ENCODE measurements at regions not wholly inside any gene's neighbourhood (a gene's known extent, or its start where the extent isn't known, plus 50 kb on each side); places are given as distances from the start of the nearest gene placed in this dataset.

DNA sequence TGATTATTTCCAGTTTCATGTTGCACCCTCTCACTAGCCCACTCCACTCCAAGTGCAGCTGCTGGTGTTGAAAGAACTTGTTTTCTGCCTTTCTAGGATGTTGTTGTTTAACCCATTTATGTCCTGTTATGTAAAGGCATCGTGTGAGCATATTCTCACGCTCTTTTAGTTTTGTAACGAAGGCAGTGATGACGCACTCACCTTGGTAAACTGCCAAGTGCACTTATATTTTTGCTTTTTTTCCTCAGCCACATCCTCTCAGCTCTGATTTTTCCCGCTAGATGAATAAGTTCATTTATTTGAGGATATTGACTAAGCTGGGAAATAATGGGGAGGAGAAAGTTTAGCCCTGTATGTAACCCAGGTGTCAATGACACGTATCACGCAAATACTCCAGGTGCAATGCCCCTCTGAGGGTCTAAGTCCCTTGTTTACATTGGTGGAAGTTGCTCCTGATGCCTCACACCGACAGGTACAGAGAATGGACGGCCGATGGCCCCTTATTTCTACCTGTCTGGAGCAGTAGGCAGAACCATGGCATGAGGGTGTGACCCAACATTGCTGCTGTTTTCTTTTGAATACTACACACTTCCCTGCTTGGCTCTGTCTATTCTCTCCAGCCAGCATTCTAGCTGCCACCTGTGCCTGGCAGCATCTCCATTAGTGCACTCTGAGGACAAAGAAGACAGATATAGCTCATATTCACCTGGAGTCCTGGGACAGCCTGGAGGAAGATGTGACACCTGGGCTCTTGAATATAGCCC, 132.7 kb upstream of the SLC24A3 start:
- DNase-seq = no peak

GRCh38 chr20:19081937-19082336, 130.5 kb upstream of the SLC24A3 start:
- no peak for DNase-seq

DNA sequence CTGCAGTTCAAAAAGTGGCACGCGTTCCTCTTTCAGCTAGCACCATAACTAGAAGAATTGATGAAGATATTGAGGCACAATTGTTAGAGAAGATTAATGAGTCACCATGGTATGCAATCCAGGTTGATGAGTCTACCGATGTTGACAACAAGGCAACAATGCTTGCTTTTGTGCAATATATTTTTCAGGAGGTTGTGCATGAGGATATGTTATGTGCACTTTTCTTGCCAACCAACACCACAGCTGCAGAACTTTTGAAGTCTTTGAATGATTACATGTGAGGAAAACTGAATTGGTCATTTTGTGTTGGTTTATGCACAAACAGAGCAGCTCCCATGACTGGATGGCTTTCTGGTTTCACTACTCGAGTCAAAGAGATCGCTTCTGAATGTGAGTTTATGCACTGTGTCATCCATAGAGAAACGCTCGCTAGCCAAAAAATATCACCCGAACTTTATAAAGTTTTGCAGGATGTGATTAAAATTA, 129.3 kb upstream of the SLC24A3 start:
- DNase-seq = no peak

DNA sequence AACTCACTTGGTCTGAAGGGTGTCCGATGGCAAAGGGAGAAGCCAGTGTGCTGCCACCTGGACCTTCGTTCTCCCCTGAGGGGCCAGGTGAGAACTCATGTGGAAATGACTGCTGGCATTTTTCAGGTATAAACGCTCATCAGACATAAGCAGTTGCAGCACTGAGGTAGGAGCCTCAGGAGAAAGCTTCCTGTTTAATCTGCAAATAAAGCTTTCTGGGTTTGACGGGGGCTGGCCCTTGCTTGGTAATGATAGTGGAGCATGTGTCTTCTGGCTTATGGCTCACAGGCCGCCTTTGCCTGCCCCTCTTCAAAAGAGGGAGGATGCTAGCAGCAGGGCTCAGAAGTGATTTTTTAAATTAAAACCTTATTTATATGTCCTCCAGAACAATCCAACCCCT, 122.1 kb upstream of the SLC24A3 start:
- no peak for DNase-seq

- DNase-seq = no peak
These were observed 117.4 kb upstream of the SLC24A3 start for GRCh38 chr20:19094959-19095541.

- DNase-seq = no peak
These were observed 116.7 kb upstream of the SLC24A3 start for GRCh38 chr20:19095762-19096161.

- no peak for DNase-seq
These were observed 115.6 kb upstream of the SLC24A3 start for GRCh38 chr20:19096843-19097242.

DNA sequence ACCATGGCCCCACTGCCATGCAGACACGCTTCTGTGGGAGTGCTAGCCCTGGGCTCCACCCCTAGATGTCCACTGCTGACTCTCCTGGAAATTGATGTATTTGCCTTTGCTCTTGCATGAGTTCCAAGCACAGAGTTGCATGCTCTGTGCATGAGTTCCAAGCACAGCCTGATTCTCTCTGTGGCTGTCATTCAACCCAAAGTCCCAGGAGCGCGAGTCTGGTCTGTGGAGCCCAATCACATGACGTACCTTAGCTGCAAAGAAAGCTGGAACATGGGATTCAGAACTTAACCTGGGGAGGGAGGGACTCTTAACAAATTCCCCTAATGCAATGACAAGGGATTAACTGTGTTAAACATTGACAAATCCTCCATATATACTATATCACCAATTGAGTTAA, 114.3 kb upstream of the SLC24A3 start:
- no peak for DNase-seq

DNA sequence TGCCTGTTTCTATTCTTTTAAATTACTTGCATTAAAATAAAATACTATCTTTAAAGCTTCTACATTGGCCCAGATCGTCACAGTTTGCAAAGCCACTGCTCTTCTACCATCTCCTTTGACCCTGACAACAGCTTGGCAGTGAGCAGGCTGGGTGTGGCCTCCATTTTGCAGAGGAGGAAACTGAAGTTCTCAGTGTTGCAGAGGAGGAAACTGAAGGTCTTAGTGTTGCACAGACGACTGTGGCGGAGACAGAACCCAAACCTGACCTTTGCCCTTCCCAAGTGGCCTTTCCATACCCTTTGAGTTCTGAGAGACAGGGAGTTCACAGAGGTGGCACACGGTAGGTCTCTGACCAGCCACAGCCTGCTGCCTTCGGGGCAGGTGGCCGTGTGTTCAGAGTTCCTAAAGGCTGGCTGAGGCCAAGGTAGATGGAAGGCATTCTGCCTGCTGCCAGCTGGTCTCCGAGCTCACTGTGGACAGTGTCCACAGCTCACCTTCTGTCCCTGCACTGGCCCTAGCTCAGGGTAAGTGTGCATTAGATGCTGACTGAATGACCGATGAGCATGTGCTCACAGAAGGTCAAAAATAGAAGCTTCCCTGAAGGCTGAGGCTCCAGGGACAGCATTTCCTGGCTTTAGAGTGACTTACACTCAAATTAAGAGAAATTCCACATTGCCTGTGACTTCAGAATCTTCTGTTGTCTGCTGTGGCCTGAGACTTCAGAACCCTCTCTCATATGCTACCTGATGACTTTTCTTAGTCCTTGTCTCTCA, 113.5 kb upstream of the SLC24A3 start:
- no peak for DNase-seq

GRCh38 chr20:19099596-19100545, 112.6 kb upstream of the SLC24A3 start:
- DNase-seq = no peak

GRCh38 chr20:19100975-19101374, 111.5 kb upstream of the SLC24A3 start:
- no peak for DNase-seq

- DNase-seq = no peak
These were observed 108.3 kb upstream of the SLC24A3 start for GRCh38 chr20:19104186-19104585.

DNA sequence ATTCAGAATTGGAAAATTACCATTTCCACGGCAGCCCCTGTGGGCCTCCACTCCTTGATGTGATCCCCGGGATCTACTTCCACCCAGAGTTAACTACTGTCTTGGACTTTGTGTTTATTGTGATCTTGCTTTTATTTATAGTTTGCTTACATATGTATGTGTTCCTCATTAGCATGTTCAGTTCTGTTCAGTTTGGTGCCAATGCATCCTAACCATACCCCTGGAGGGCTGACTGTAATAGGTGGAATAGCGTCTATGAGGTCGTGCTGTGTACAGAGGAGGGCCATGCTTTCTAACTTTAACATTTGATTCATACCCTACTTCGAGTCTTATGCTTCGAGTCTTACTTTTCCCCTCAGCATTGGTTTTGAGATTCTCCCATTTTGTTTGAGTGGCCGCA, 104.3 kb upstream of the SLC24A3 start:
- DNase-seq = no peak

GRCh38 chr20:19110285-19110684, 102.2 kb upstream of the SLC24A3 start:
- no peak for DNase-seq

- DNase-seq = no peak
These were observed 101.5 kb upstream of the SLC24A3 start for GRCh38 chr20:19110881-19111460.

- DNase-seq = no peak
These were observed 99.6 kb upstream of the SLC24A3 start for GRCh38 chr20:19112828-19113227.

GRCh38 chr20:19113343-19113930, 99.0 kb upstream of the SLC24A3 start:
- no peak for DNase-seq

GRCh38 chr20:19114410-19114809, 98.0 kb upstream of the SLC24A3 start:
- no peak for DNase-seq

DNA sequence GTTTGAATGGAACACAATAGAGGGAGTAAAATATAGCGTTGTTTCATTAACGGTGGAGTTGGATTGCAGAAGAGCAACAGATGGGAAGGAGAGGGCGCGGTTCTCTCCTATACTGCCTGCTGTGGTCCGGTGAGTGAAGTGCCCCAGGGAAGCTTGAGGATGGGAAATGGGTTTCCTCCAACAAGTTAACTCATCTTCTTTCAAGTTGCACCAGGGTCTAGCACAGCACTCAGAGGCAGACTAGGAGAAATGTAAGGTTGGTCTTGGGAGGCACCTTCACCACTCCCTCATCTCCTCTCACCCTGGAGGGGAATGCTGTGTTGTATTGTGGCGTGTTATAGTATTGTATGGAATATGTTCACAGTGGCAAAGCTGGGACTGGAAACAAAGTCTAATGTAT, 96.9 kb upstream of the SLC24A3 start:
- no peak for DNase-seq

DNA sequence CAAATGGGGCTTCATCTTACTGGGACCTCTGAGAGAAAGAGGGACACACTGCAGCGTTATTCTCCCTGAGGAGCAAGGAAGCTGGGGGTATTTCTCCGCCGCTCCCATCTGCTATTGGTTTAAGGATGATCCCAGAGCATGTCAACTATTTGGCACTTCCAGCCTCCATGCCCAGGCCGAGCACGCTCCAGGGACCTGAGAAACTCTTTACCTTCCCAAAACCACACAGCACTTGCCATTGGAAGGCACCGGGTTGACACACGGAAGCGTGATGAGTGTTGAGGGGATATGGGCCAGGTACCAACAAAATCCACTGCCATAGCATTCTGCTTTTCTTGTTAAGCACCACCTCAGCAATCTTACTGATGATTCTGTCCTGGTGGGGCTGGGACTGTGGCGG, 92.4 kb upstream of the SLC24A3 start:
- no peak for DNase-seq

DNA sequence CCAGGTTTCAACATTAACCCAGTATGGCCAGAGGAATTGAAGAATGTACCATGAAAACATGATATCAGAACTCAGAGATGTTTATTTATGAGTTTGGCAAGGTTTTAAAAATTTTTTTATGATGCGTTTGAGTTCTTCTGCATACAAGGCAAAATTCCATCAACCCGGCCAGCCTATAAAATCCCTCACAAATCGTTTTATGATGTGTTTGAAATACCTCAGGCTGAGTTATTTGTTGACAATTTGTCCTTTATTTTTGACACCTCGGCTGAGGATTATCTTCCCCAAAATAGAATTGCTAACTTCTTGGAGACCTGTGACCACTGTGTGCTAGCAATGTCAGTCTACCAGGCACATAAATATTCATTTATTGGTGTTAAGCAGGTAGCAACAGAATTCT, 91.9 kb upstream of the SLC24A3 start:
- no peak for DNase-seq

DNA sequence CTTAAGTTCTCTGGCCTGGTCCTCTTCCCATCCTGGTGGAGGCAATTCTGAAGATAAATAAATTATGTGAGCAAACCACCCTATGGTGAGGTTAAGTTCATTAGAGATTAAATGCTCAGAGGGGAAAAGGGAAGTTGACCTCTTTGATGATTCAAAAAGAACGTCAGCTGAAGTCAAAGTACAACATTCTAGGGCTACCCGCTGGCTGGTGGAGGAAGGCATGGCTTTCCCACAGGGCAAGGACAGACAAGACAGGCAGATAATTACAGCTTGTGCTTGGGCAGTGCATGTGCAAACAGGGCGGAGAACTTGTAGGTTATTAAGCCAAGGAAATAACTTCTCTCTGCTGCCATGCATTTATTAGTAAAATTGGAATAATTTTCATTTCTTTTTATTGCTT, 91.0 kb upstream of the SLC24A3 start:
- DNase-seq = no peak
